Adrenal gland (tissue), 9 donors: ENCODE measurements at regions not wholly inside any gene's neighbourhood (a gene's known extent, or its start where the extent isn't known, plus 50 kb on each side); places are given as distances from the start of the nearest gene placed in this dataset.

ENCODE experiments used
- DNase-seq, 7 donors: peaks; one replicate each; pipeline ENCODE4 v3.0.0-alpha.2; 2019 to 2020
- H3K27ac ChIP-seq, 5 donors: fragments of 200-600 bp; sonication (generic) in 4 of 5; 1 replicate in 3 of 5; 2 replicates in 2 of 5; pipeline versions ENCODE4 v1.5.1 to v1.8.0; 2016 to 2020; ENCODE audit warnings: mild to moderate bottlenecking in 1 of 5
- H3K27me3 ChIP-seq: fragments of 200-600 bp; 2 replicates; pipeline ENCODE4 v1.8.0; 2021
- H3K36me3 ChIP-seq, 2 donors: fragments of 200-600 bp; replicated peaks in 1 of 2; 1 replicate in 1 of 2; 2 replicates in 1 of 2; pipeline versions ENCODE4 v1.5.1 to v1.8.0; 2018 to 2022
- H3K4me1 ChIP-seq, 2 donors: fragments of 200-600 bp; replicated peaks in 1 of 2; 1 replicate in 1 of 2; 2 replicates in 1 of 2; pipeline versions ENCODE4 v1.5.1 to v1.8.0; 2018 to 2021
- H3K4me3 ChIP-seq, 4 donors: fragments of 200-600 bp; sonication (generic) in 3 of 4; one replicate each; pipeline ENCODE4 v1.5.1; 2016 to 2018
- H3K9me3 ChIP-seq, 3 donors: fragments of 200-600 bp; sonication (generic) in 1 of 3; replicated peaks in 1 of 3; 1 replicate in 2 of 3; 2 replicates in 1 of 3; pipeline versions ENCODE4 v1.5.1 to v1.8.0; 2016 to 2021
- POLR2A ChIP-seq, 2 donors: fragments of 450-650 bp; IDR thresholded peaks; one replicate each; pipeline ENCODE4 v1.6.1; 2017; ENCODE audit warnings: antibody characterized with exemption in 2 of 2, mild to moderate bottlenecking in 2 of 2, moderate library complexity in 1 of 2
- WGBS, 4 donors: extraction: QIAGEN DNeasy Blood & Tissue Kit in 2 of 4; methylation state at CpG; one replicate each; pipeline versions ENCODE4 v1.1.5 to v1.1.7; 2013 to 2017; 5-methylcytosine and 5-hydroxymethylcytosine counted together
- intact Hi-C, 2 donors: fragments of 100-400 bp; cut with DNase I; formaldehyde crosslinking; loops; one replicate each; pipeline versions ENCODE4 v1.14.1 to v1.15.0; 2022 to 2023
- TF ChIP-seq, protein P1 (sequence below), 6 experiments: fragments of 450-650 bp in 4 of 6; fragments of 200-600 bp in 2 of 6; sonication (generic) in 1 of 6; IDR thresholded peaks; 1 replicate in 5 of 6; 2 replicates in 1 of 6; pipeline versions ENCODE4 v1.5.1 to v1.8.0; 2016 to 2021; ENCODE audit warnings: antibody characterized with exemption in 6 of 6, mild to moderate bottlenecking in 2 of 6, moderate library complexity in 1 of 6
- donor health status: healthy with polysubstance abuse.
- donor health status: Bipolar disorder and iron deficiency.
- donor health status: DM: yes; HTN: yes; CAD: no.
- donor health status: DM: no; HTN: no; CAD: no.
- donor health status: DM: no; HTN: no; CAD: no.

DNA sequence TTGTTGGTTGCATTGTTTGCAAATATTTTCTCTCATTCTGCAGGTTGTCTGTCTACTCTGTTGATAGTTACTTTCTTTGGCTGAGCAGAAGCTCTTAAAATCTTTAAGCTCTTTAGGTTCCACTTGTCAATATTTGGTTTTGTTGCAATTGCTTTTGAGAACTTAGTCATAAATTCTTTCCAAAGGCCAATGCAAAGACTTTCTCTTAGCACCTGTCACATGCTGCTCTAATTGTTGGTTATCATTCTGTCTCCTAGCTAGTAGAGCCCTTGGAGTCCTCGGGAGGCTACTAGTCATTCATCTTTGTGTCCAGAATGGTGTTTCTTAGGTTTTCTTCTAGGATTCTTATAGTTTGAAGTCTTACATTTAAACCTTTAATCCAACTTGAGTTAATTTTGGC lies 312.7 kb upstream of the PROX1 start:
- DNase-seq = no peak
- intact Hi-C loops = no loop called here
- H3K9me3 ChIP-seq = no peaks in the 10 kb centered on the region
- WGBS, 4 donors = 80 to 89% (median 88%) methylated on average over 1 of the region's 1 CpG
- no peak for TF ChIP-seq POLR2A (IDR thresholded peaks at IDR 0.05)
- TF ChIP-seq, protein P1, sequence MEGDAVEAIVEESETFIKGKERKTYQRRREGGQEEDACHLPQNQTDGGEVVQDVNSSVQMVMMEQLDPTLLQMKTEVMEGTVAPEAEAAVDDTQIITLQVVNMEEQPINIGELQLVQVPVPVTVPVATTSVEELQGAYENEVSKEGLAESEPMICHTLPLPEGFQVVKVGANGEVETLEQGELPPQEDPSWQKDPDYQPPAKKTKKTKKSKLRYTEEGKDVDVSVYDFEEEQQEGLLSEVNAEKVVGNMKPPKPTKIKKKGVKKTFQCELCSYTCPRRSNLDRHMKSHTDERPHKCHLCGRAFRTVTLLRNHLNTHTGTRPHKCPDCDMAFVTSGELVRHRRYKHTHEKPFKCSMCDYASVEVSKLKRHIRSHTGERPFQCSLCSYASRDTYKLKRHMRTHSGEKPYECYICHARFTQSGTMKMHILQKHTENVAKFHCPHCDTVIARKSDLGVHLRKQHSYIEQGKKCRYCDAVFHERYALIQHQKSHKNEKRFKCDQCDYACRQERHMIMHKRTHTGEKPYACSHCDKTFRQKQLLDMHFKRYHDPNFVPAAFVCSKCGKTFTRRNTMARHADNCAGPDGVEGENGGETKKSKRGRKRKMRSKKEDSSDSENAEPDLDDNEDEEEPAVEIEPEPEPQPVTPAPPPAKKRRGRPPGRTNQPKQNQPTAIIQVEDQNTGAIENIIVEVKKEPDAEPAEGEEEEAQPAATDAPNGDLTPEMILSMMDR (IDR thresholded peaks at IDR 0.05) = no peak
- no peaks in the 10 kb centered on the region for H3K36me3 ChIP-seq
- no peaks in the 10 kb centered on the region for H3K27me3 ChIP-seq
- no peaks in the 10 kb centered on the region for H3K4me1 ChIP-seq
- H3K27ac ChIP-seq = no peak overlapping the region
- no peak overlapping the region for H3K4me3 ChIP-seq

DNA sequence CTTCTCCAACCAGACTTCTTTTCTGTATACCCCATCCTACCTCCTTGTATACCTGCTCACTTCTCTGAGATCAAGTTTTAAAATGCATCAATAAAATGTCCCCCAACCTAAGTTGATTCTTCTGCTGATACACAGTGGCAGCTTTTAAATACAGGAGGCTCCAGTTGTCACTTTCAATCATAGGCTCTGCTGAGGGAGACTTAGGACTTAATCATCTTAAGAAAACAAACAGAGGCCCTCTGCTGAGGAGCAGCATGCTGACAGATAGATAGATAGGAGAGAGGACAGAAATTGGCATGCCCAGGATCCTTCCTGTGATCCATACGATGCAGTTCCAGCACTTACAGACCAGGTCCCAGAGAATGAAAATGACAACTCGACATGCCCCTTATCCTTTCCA lies 311.0 kb upstream of the PROX1 start:
- no peaks in the 10 kb centered on the region for H3K9me3 ChIP-seq
- no peak overlapping the region for H3K27ac ChIP-seq
- H3K4me3 ChIP-seq = no peak overlapping the region
- no peak for DNase-seq
- 65 to 83% (median 74%) methylated on average over 2 of the region's 2 CpGs for WGBS, 4 donors
- H3K4me1 ChIP-seq = no peaks in the 10 kb centered on the region
- TF ChIP-seq, protein P1 (IDR thresholded peaks at IDR 0.05) = no peak
- TF ChIP-seq POLR2A (IDR thresholded peaks at IDR 0.05) = no peak
- H3K36me3 ChIP-seq = no peaks in the 10 kb centered on the region
- intact Hi-C loops = no loop called here
- no peaks in the 10 kb centered on the region for H3K27me3 ChIP-seq

DNA sequence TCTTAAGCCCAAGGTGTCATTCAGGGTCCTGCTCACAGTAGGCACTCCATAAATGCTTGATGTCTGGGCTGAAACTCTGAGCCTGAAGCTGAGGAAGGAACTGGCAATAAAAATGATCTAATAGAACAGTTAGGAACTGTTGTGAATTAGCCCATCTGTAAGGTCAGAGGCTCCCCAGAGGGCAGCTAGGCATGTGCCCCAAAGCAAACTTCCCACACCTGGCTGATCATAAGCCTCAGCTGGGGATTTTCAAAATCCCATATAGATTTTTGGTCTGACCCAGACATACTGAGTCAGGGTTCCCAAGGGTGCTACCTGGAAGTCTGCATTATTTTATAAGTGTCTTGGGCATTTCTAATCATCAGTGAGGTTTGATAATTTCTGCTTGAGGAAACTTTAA lies 309.4 kb upstream of the PROX1 start:
- no peak for DNase-seq
- TF ChIP-seq, protein P1 (IDR thresholded peaks at IDR 0.05) = no peak
- TF ChIP-seq POLR2A (IDR thresholded peaks at IDR 0.05) = no peak
- intact Hi-C loops = no loop called here

DNA sequence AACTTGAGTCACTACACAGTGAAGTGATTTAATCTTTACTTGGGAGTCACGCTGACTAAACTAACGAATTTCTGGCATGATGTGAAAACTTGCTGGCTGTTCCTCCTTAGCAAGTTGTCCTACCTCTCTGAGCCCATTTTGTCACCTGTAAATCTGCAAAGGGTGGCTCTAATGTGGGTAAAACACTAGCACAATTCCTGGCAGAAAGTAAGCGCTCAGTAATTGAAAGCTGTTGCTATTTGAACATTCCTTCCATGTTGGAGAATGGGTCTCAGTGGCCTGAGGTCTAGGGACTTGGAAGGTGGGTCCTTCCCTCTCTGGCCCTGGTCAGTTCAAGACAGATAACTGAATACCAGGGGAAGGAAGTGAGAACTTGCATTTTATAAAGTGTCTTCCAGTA lies 309.0 kb upstream of the PROX1 start:
- TF ChIP-seq, protein P1 (IDR thresholded peaks at IDR 0.05) = no peak
- TF ChIP-seq POLR2A (IDR thresholded peaks at IDR 0.05) = no peak
- DNase-seq = no peak
- no peaks in the 10 kb centered on the region for H3K36me3 ChIP-seq
- no peaks in the 10 kb centered on the region for H3K4me1 ChIP-seq
- no peaks in the 10 kb centered on the region for H3K27me3 ChIP-seq
- intact Hi-C loops = no loop called here
- H3K27ac ChIP-seq = no peak overlapping the region
- H3K9me3 ChIP-seq = no peaks in the 10 kb centered on the region
- WGBS, 4 donors = 75 to 90% (median 87%) methylated on average over 3 of the region's 3 CpGs
- H3K4me3 ChIP-seq = no peak overlapping the region

More for the DNA sequence above, 309.4 kb upstream of the PROX1 start:
- H3K27ac ChIP-seq = no peak overlapping the region
- H3K27me3 ChIP-seq = no peaks in the 10 kb centered on the region
- no peaks in the 10 kb centered on the region for H3K36me3 ChIP-seq
- H3K4me1 ChIP-seq = no peaks in the 10 kb centered on the region
- no peak overlapping the region for H3K4me3 ChIP-seq
- H3K9me3 ChIP-seq = no peaks in the 10 kb centered on the region
